HG03439 (cell line): ENCODE measurements at regions not wholly inside any gene's neighbourhood (a gene's known extent, or its start where the extent isn't known, plus 50 kb on each side); places are given as distances from the start of the nearest gene placed in this dataset.

Experiments
- ATAC-seq: cut with Tn5 transposase; IDR thresholded peaks from one replicate; pipeline ENCODE4 v1.9.1; 2021; ENCODE audit warnings: mild to moderate bottlenecking, moderate library complexity; ENCODE audit not compliant: unreplicated experiment

DNA sequence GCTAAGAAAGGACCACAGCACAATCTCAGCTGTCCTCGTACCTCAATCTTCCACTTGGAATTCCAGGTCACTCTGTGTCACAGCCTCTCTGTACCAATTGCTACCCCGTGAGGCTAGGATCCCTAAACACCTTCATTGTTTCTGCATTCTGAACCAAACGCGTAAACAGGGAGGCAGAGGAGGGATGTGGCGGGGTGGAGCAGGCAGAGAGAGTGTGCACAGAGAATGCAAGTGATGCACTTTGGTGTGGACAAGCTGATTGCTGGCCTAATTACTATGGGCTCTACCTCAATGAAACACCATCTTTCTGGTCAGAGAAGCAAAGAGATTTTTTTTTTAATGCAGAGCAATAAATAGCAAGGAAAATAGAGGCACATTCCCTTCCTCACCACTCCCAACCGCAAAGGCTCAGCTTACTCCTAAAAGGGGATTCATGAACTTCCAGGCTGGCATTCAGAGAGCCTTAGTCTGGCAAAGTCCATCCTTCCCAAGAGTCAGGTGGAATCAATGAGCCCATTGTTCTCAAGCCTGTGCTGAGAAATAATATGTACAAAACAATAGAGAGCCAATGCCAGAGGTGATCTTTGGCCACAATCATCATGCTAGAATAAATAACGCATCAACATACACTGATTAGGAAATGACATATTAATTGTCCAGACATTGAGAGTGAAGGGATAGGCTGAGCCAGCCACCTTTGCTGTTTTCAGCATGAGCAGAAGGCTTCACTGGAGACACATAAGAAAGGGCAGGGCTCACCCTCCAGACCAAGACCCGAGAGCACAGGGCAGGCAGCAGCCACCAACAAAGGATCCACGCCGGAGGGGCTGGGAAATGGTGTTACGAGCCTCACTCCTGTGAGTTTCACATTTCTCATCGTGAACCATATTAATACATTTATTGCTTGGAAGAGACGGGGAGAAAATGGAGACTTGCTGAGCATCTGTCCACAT lies 278.8 kb downstream of the ENC1 start:
- no peak for ATAC-seq

DNA sequence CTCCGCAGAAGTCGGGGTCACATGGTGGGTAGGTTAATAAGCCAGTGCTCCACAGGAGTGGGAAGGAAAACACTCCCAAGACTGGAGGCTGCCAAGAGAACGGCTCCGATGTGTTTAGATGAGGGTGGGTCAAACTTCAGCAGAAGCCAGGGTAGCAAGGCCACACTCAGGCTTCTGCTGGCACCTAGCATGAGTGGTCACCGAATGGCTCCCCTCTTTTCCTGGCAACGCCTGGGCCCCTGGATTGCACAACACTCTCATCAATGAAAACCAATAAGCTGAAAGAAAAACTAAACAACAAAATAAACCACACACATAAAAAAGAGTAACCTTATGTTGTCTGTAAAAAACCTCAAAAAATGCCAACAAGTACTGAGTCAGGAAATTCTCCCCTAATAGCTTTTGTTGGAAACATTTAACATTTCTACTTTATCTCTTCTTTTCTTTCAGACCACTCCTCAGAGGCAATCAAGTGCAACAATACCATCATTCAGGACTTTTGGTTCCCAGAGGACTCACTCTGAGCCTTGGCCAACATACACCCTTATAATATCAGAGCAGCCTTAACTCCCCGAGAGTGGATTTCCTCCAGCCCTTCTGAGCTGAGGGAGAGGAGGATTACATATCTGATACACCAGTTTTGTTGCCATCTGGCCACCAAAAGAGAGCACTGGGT lies 279.9 kb downstream of the ENC1 start:
- no peak for ATAC-seq

- no peak for ATAC-seq
These were observed 282.7 kb downstream of the ENC1 start for GRCh38 chr5:74357827-74358226.

DNA sequence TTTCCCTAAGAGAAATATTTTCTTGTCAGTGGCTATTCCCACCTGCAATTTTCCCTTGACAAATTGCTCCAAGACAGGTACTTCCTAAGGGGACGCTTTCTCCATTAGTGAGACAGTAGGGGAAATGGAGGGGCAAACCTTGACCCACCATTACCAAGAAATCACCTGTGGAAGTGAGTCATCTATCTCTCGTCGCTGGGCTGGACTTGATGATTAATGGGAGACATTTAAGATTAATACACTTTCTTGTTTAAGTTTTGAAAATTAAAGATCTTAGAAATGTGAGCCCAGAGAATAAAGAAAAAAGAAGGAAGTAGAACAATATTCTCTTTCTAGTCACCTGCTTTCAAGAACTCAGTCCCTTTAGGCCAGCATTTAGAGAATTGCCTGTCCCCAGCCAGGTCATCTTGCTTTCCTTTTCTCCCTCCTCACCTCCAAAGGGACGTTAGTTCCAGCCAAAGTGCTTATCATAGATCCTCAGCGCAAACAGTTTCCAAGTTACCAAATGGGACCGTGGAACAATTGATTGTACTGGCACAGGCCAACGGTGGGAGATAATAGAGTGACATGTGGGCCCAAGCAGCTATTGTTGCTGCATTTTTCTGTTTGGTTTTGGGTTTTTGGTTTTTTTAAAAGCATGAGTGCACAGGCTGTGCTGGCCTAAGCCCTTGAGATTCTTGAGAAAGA lies 284.4 kb downstream of the ENC1 start:
- ATAC-seq: no peak

DNA sequence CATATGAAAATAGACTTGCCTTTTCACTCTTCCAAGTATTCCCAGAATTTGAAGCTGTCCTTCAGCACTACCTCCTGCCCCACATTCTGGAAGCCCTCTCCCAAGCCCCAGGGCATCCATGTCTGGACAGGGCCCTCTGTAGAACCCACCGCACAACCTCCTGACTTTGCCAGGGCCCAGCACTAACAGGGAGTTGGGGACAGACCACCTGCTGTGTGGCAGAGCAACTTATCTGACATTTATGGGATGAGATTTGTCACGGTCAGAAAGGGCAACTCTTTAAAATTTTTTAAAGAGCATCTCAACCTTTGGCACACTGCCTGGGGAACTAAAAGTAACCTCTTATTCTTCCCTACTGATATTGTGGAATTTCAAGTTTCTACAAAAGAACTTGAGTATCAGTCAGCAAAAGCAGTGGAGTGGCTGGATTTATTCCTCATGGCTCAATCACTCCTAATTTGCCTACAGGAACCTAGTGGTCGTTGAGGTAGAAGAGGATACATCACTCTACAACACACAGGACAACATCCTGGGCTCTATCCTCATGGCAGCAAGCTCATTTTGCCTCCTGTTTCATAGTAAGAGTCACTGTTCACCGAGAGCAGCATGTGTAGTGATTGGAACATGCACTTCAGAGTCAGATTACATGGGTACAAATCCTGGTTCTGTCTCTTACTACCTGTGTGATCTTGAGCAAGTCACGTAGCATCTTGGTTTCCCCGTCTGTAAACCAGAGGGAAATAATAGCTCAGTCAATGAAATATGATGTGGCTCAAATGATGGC lies 285.3 kb downstream of the ENC1 start:
- no peak for ATAC-seq

DNA sequence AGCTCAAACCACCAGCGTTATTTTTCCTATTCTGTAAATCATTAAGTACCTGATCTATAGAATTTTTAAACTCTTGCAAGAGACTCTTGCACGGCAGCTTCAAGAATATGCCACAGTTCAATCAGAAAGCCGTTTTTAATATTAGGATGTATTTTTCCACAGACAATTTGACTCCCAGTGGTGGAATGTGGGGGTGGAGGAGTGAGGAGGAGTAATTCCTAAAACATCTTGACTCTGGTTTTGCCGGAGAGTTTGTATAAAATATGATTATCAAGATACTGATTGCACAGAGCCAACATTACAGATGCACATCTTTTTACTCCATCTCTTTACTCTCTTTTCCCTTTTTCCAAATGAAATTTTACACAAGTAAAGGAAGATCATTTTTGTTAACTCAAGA lies 288.3 kb downstream of the ENC1 start:
- no peak for ATAC-seq

- ATAC-seq: no peak
These were observed 297.4 kb downstream of the ENC1 start for GRCh38 chr5:74342948-74343682.

DNA sequence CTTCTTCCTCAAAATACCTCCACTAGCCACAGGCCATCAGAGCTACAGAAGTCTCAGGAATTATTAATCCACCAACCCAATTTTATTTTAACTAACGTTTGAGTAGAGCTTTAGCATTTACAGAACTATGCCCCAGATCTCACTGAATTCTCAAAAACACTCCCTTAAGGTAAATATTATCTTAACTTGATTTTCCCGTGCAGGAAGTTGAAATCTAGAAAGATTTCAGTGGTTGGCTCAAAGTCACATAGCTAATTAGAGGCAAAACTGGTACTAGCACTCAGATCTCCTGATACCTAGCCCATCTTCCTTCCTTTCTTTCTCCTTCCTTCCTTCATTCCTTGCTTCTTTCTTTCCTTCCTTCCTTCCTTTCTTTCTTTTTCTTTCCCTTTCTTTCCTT lies 298.3 kb downstream of the ENC1 start:
- no peak for ATAC-seq

DNA sequence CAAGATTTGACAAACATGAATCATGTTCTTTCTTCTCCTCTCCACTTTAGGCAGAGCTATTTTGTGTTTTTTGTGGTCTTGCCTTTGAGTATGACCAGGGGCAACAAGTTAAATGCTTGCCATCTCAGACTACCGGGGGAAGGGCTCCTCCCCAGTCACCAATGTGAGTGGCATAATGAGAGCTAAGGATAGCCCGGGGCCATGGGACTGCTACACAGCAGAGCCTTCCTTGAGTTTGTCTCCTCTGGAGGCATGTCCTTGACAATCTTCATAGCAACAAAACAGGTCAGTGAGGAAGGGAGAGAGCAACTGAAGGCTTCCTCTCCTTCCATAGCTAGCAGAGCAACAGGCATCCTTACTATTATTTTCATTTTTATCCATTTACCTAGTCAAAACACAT lies 299.3 kb downstream of the ENC1 start:
- ATAC-seq: no peak

DNA sequence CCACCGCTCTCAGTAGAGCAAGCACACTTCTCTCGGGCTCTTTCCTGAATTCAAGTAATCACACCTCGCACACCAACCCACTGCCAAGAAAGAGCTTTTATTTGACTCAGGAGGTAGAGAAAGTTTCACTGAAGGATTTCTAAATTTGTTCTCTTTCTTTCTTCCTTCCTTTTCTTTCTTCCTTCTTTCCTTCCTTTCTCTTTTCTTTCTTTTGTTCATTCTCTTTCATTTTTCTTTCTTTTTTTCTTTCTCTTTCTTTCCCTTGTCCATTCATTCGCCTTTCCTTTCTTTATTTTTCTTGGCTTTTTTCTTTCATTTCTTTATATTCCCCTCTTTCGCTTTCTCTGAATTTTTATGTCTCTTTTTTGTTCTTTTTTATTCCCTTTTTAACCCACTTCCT lies 300.1 kb downstream of the ENC1 start:
- no peak for ATAC-seq

GRCh38 chr5:74337984-74338310 lies 302.6 kb downstream of the ENC1 start:
- no peak for ATAC-seq

- ATAC-seq: no peak
These were observed 303.1 kb downstream of the ENC1 start for GRCh38 chr5:74337254-74337983.

- no peak for ATAC-seq
These were observed 304.2 kb downstream of the ENC1 start for GRCh38 chr5:74336297-74336696.

GRCh38 chr5:74334762-74335384 lies 305.7 kb downstream of the ENC1 start:
- ATAC-seq: no peak

DNA sequence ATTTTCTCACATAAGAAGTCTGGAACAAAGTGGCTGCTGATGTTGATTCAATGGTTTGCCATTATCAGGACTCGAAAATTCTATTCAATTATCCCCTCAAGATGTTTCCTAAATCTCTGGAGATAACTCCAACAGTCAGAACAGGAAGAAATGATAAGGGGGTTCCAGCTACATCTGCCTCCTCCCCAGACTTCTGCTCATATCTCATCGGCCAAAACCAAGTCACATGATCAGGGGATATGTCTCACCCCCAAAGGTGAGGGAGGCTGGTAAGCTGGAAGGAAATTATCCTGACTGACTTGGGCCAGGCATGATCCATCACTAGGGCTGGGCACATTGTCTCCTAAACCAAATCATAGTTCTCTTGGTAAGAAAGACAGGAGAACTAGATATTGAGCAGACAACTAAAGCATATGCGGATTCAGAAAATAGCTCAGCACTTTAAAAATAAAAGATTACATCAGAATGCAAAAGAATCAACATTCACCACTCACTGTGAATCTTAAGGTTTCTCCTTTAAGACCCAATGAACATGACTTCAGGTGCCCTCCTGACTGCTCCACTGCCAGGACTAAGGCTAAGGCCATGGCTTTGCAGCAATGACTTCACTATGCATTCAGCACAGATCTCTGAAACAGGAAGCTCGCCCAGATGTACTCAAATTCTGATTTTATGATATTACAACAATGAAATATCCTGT lies 306.3 kb downstream of the ENC1 start:
- no peak for ATAC-seq

DNA sequence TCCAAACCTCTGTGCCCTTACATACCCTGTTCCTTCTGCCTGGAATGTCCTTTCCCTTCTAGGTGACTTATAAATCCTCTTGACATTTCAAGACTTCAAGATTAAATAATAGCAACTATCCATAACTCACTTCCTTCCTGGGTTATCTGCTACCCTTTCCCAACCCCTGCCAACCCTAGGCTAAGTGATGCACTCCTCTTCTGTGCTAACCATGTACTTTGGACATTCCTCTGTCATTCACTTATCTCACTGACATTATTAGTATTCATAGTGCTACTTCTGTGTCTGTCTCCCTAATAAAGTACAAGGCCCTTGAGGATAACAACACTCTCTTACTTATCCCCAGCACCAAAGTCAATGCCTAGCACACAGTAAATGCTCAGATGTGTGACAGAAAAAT lies 307.1 kb downstream of the ENC1 start:
- no peak for ATAC-seq

DNA sequence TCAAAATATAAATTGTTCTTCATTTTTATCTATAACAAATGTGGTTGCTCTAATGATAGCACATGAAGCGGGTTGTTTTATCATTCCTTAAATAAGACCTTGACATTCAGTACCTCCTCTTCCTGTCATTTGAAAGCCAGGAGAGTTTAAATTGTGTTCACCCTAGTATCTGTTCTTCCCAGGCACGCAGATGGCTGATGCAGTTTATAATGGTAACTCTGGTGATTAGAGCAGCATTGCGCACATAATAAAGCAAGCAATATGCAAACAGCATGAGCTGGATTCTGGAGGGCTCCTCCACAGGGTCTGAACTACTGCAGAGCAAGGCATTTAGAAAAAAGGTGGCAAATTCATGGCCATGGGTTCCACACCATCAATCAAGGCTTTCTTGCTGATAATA lies 307.8 kb downstream of the ENC1 start:
- ATAC-seq: no peak

DNA sequence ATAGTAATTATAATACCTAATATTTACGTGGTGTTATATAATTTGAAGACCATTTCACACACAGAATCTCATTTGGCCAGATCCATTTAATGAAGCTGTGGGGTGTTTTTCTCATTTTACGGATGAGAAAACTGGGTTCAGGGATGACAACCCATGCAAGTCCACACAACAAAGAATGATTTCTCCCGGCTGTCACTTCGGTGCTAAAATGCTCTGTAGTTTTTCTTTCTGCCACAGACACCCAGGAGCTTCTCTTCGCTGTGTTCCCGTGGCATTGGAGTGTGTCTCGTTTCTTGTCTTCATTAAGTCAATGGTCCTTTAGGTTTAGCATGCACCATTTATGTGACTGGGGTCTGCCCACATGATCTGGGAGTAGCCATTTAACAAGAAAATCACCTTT lies 308.5 kb downstream of the ENC1 start:
- no peak for ATAC-seq

GRCh38 chr5:74328221-74328630 lies 312.3 kb downstream of the ENC1 start:
- ATAC-seq: no peak
